Spleen (tissue), 7 donors: ENCODE measurements at regions not wholly inside any gene's neighbourhood (a gene's known extent, or its start where the extent isn't known, plus 50 kb on each side); places are given as distances from the start of the nearest gene placed in this dataset.

Experiments used
- POLR2A ChIP-seq, 3 donors: fragments of 450-650 bp; IDR thresholded peaks; one replicate each; pipeline ENCODE4 v1.5.1; 2017; ENCODE audit warnings: antibody characterized with exemption in 3 of 3, mild to moderate bottlenecking in 1 of 3
- POLR2AphosphoS5 ChIP-seq, 3 donors: sonication (generic); formaldehyde crosslinking; IDR thresholded peaks; one replicate each; pipeline ENCODE4 v1.5.1; 2017; ENCODE audit warnings: antibody characterized with exemption in 3 of 3
- TF ChIP-seq, protein P1 (sequence below), 11 experiments: fragments of 200-600 bp in 7 of 11; fragments of 450-650 bp in 4 of 11; sonication (generic) in 4 of 11; IDR thresholded peaks in 8 of 11; conservative IDR thresholded peaks in 3 of 11; 1 replicate in 7 of 11; 2 replicates in 4 of 11; pipeline versions ENCODE4 v1.4.0 to v1.8.0; 2016 to 2021; ENCODE audit warnings: antibody characterized with exemption in 11 of 11, inconsistent platforms in 4 of 11, mild to moderate bottlenecking in 1 of 11
- donor health status: DM: no; HTN: no; CAD: no; lungs with moderate emphysema.
- donor health status: DM: no; HTN: no; CAD: no.
- donor health status: DM: no; HTN: no; CAD: no.

DNA sequence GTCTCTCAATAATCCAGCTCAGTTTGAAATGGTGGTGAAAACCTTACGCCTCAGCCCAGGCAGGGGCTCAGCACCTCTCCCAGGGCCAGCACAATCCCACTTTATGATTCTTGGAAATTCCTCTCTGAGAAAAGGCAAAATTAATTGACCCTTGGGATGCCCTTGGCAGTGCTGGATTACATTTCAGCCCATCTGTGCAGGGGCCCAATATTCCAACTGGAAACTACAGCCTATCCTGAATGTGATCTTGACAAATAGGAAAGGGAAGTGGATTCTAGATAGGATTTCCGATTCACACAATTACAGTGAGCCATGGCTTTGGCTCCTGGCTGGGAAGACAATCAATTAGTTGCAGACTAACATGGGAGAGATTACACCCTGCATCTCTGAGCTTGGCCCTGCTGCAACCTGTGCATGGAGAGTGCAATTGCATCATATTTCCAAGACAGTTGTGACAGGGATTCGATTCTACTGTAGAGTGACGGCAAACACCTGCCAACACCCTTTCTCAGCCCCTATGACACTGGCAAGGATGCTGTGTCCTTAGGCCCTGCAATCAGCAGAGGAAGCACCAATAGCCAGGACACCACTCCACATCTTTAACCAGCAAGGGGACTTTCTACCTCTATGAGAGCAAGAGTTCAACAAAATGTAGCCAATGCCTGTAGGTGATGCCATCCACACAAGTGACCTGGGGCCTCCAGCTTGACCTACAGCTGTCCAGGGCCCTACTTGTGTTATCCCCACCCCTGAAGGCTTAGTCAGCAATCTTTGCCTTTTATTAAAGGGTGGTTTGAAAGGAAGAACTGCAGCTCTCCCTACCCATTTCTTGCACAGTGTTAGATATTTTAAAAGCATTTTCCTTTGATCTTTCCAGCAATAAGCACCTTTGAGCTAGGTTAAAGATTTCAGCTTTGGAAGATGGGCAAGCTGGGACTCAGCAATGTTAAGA is 187.2 kb upstream of the HS6ST1 start:
- TF ChIP-seq POLR2A (IDR thresholded peaks at IDR 0.05) = no peak
- TF ChIP-seq POLR2AphosphoS5 (IDR thresholded peaks at IDR 0.05) = peak in 1 of 3 donors; percentile 45
- TF ChIP-seq, protein P1, sequence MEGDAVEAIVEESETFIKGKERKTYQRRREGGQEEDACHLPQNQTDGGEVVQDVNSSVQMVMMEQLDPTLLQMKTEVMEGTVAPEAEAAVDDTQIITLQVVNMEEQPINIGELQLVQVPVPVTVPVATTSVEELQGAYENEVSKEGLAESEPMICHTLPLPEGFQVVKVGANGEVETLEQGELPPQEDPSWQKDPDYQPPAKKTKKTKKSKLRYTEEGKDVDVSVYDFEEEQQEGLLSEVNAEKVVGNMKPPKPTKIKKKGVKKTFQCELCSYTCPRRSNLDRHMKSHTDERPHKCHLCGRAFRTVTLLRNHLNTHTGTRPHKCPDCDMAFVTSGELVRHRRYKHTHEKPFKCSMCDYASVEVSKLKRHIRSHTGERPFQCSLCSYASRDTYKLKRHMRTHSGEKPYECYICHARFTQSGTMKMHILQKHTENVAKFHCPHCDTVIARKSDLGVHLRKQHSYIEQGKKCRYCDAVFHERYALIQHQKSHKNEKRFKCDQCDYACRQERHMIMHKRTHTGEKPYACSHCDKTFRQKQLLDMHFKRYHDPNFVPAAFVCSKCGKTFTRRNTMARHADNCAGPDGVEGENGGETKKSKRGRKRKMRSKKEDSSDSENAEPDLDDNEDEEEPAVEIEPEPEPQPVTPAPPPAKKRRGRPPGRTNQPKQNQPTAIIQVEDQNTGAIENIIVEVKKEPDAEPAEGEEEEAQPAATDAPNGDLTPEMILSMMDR (IDR thresholded peaks at IDR 0.05 in 8 of 11, conservative IDR thresholded peaks at IDR 0.05 in 3 of 11) = no peak
